Heart left ventricle (tissue), 16 donors: ENCODE measurements at regions not wholly inside any gene's neighbourhood (a gene's known extent, or its start where the extent isn't known, plus 50 kb on each side); places are given as distances from the start of the nearest gene placed in this dataset.

ENCODE experiments used
- ATAC-seq, 4 donors: fragments of 200-7000 bp; cut with Tn5 transposase; one replicate each; pipeline ENCODE4 v1.9.1; 2020 to 2022; ENCODE audit warnings: moderate library complexity in 4 of 4, mild to moderate bottlenecking in 3 of 4, moderate number of reproducible peaks in 1 of 4
- DNase-seq, 5 donors: peaks; one replicate each; pipeline ENCODE4 v3.0.0-alpha.2; 2020
- H3K27ac ChIP-seq, 12 donors: fragments of 200-600 bp; sonication (generic) in 4 of 12; one replicate each; pipeline versions ENCODE4 v1.5.0 to v1.8.0; 2016 to 2022; ENCODE audit warnings: mild to moderate bottlenecking in 2 of 12
- H3K27me3 ChIP-seq, 9 donors: fragments of 200-600 bp; sonication (generic) in 2 of 9; one replicate each; pipeline versions ENCODE4 v1.5.1 to v1.8.0; 2016 to 2022; ENCODE audit warnings: mild to moderate bottlenecking in 3 of 9
- H3K36me3 ChIP-seq, 9 donors: fragments of 200-600 bp; sonication (generic) in 2 of 9; one replicate each; pipeline versions ENCODE4 v1.5.0 to v1.8.0; 2018 to 2022; ENCODE audit warnings: mild to moderate bottlenecking in 2 of 9
- H3K4me1 ChIP-seq, 12 donors: fragments of 200-600 bp; sonication (generic) in 4 of 12; one replicate each; pipeline versions ENCODE4 v1.5.0 to v1.8.0; 2016 to 2022; ENCODE audit warnings: mild to moderate bottlenecking in 3 of 12
- H3K4me3 ChIP-seq, 12 donors: fragments of 200-600 bp; sonication (generic) in 4 of 12; one replicate each; pipeline versions ENCODE4 v1.5.0 to v1.8.0; 2017 to 2022; ENCODE audit warnings: mild to moderate bottlenecking in 9 of 12, moderate library complexity in 4 of 12
- H3K9me3 ChIP-seq, 12 donors: fragments of 200-600 bp; sonication (generic) in 4 of 12; one replicate each; pipeline versions ENCODE4 v1.5.0 to v1.8.0; 2016 to 2022; ENCODE audit warnings: mild to moderate bottlenecking in 1 of 12
- POLR2A ChIP-seq, 2 donors: fragments of 450-650 bp; IDR thresholded peaks; one replicate each; pipeline ENCODE4 v1.6.1; 2017; ENCODE audit warnings: antibody characterized with exemption in 2 of 2, mild to moderate bottlenecking in 2 of 2, moderate library complexity in 2 of 2
- WGBS, 4 donors: extraction: QIAGEN DNeasy Blood & Tissue Kit in 2 of 4; methylation state at CpG; one replicate each; pipeline versions ENCODE4 v1.1.5 to v1.1.7; 2013 to 2018; 5-methylcytosine and 5-hydroxymethylcytosine counted together
- intact Hi-C, 10 donors: fragments of 100-400 bp; cut with DNase I; formaldehyde crosslinking; loops; one replicate each; pipeline versions ENCODE4 v1.11.1 to v1.14.2; 2022
- TF ChIP-seq, protein P1 (sequence below), 12 donors: fragments of 200-600 bp; sonication (generic) in 4 of 12; IDR thresholded peaks; one replicate each; pipeline versions ENCODE4 v1.5.0 to v1.8.0; 2018 to 2022; ENCODE audit warnings: antibody characterized with exemption in 12 of 12, mild to moderate bottlenecking in 5 of 12
- donor health status: ischemic (EF 13 %, LVEDD 7.1; RV severe dilation, severe dysfunction).
- donor health status: healthy with polysubstance abuse.
- donor health status: DM: no; HTN: yes; CAD: no.
- donor health status: DM: no; HTN: no; CAD: no.
- donor health status: ischemic (EF 25% LVEDD 6.9; RV normal size, moderate dysfunction).
- donor health status: ischemic (EF 25% LVEDD 5.7; RV mildly dilated, moderate dysfunction).
- donor health status: healthy.
- donor health status: DM: yes; HTN: yes; CAD: no.
- donor health status: ischemic (EF 35%, LVEDD 5.7; RV mildly dilated, moderate dysfunction).
- donor health status: nonischemic (EF 11% LVEDD 7.7; RV severe dilation, severe dysfunction).
- donor health status: DM: yes; HTN: yes; CAD: no.
- donor health status: PGD.
- donor health status: ischemic (EF 29% LVEDD 5.4; RV normal size, mild dysfunction).
- donor health status: nonischemic (EF 23%, LVEDD 6.1; RV moderate dilation, normal function).

DNA sequence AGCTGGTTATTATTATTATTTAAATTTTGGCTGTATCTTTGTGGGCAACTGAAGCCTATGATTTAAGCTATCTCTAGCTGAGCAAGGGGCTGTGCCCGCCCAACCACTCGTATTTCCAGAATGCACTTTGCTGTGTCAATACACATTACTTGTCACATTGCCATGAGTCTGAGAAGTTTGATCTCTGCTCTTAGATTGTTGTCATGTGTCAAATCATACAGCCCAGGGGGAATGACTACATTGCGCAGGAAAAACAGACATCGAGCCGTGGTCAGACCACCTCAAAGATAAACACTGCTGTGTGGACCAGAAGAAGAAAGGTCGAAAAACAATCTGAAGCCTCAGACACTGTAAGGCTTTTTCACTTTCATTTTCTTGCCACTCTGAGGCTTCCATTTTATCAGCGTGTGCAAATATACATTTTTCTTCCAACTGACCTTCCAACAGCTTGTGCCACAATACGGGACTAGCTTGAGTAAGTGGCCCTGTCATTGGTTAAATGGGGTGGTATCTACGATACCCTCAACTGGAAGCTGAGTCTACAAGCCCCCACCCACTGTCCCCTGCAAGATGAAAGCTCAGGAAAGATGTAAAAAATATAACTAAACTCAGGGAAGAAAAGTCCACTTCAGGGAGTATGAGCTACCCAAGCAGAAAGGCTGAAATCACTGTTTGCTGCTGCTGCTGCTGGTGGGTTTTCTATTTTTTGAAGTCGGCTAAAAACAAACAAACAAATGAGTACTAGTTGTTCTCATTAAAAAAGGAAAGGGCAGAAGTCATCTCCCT, 603.0 kb downstream of the BNC2 start:
- no peak for DNase-seq
- intact Hi-C loops, result no loop called here
- Histone ChIP-seq H3K36me3 (no peaks in the 10 kb centered on the region), H3K4me3 (peak overlapping the region in 9 of 12 donors; percentile 14 to 53 (median 35)), H3K9me3 (no peaks in the 10 kb centered on the region), H3K27me3 (peaks cover 0 to 12% (median 0%) of the 10 kb centered on the region in 9 donors), H3K27ac (peak overlapping the region in 4 of 12 donors; percentile 26 to 52 (median 33)), H3K4me1 (peaks cover 0 to 4% (median 0%) of the 10 kb centered on the region in 12 donors)
- TF ChIP-seq POLR2A (IDR thresholded peaks at IDR 0.05), result no peak
- TF ChIP-seq, protein P1, sequence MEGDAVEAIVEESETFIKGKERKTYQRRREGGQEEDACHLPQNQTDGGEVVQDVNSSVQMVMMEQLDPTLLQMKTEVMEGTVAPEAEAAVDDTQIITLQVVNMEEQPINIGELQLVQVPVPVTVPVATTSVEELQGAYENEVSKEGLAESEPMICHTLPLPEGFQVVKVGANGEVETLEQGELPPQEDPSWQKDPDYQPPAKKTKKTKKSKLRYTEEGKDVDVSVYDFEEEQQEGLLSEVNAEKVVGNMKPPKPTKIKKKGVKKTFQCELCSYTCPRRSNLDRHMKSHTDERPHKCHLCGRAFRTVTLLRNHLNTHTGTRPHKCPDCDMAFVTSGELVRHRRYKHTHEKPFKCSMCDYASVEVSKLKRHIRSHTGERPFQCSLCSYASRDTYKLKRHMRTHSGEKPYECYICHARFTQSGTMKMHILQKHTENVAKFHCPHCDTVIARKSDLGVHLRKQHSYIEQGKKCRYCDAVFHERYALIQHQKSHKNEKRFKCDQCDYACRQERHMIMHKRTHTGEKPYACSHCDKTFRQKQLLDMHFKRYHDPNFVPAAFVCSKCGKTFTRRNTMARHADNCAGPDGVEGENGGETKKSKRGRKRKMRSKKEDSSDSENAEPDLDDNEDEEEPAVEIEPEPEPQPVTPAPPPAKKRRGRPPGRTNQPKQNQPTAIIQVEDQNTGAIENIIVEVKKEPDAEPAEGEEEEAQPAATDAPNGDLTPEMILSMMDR (IDR thresholded peaks at IDR 0.05), result no peak
- ATAC-seq, result peak in 2 of 4 donors; percentile 24 to 35
- WGBS, 4 donors, result 56 to 66% (median 61%) methylated on average over 10 of the region's 10 CpGs

DNA sequence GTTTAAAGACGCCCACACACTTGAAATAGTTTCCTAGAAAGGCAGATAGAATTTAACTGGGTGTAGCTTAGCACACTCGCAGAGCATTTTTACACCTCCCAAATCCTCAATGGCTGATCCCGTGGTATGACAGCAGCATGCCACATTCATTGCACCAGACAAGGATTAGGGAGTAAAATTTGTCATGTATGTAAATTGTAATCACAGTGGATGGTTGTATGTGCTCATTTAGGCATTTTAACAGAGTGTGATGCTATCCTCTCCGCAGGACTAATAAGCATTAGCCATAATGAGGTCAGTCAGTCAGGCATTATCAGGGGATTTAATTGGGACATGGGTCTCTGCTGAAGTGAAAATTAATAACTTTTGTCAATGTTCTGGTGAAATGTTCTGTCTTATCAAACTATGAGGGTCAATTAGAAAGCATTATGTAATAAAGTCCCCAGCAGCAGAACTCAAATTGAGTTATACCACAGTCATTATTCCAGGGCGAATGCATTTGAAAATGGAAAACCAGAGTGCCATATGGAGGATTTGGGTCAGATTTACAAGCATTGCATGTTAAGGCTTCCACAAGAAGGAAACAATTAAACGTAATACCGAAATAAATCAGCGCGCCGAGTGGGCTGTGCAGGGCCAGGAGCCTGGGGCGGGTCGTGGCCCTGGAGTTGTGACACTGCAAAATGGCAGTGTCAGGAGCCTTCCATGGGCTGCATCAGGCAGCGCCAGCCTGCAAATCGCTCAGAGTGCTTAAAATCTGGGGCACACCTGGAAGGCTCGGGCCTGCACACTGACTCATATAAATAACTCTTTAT, 602.2 kb downstream of the BNC2 start:
- H3K4me1 ChIP-seq, result peaks cover 0 to 4% (median 0%) of the 10 kb centered on the region in 12 donors
- DNase-seq (no peak), ATAC-seq (peak in 1 of 4 donors; percentile 44)
- peak overlapping the region in 5 of 12 donors; percentile 18 to 53 (median 39) for H3K4me3 ChIP-seq
- H3K9me3 ChIP-seq, result no peaks in the 10 kb centered on the region
- H3K27ac ChIP-seq, result peak overlapping the region in 2 of 12 donors; percentile 39 to 52
- no peaks in the 10 kb centered on the region for H3K36me3 ChIP-seq
- TF ChIP-seq POLR2A (IDR thresholded peaks at IDR 0.05), result no peak
- TF ChIP-seq, protein P1 (IDR thresholded peaks at IDR 0.05), result no peak
- H3K27me3 ChIP-seq, result peaks cover 0 to 6% (median 0%) of the 10 kb centered on the region in 9 donors
- intact Hi-C loops, result no loop called here
- WGBS, 4 donors, result 85 to 89% (median 89%) methylated on average over 15 of the region's 15 CpGs

DNA sequence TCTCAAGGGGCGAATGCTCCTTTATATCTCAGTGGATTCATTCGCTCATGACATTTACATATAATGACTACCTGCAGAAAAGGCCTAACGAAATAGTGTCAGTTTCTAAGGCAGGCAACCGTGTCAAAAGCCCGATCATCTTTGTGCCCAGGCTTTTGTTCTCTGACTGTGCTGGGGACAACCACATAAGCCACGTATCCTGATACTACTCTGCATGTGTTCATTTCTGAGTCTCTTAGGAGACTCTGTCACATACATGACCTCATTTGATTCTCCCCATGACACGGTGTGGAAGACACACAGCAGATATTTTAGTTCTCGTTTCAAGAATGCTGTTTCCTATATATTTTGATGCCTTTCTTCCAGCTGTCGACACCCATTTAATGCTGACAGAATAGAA, 598.5 kb downstream of the BNC2 start:
- intact Hi-C loops, result no loop called here
- H3K4me1 ChIP-seq, result peaks cover 0 to 4% (median 0%) of the 10 kb centered on the region in 12 donors
- H3K36me3 ChIP-seq, result no peaks in the 10 kb centered on the region
- 74 to 82% (median 77%) methylated on average over 9 of the region's 9 CpGs for WGBS, 4 donors
- ATAC-seq (no peak), DNase-seq (no peak)
- H3K9me3 ChIP-seq, result no peaks in the 10 kb centered on the region
- no peak for TF ChIP-seq POLR2A (IDR thresholded peaks at IDR 0.05)
- TF ChIP-seq, protein P1 (IDR thresholded peaks at IDR 0.05), result no peak
- no peak overlapping the region for H3K4me3 ChIP-seq
- H3K27me3 ChIP-seq, result no peaks in the 10 kb centered on the region
- no peak overlapping the region for H3K27ac ChIP-seq

DNA sequence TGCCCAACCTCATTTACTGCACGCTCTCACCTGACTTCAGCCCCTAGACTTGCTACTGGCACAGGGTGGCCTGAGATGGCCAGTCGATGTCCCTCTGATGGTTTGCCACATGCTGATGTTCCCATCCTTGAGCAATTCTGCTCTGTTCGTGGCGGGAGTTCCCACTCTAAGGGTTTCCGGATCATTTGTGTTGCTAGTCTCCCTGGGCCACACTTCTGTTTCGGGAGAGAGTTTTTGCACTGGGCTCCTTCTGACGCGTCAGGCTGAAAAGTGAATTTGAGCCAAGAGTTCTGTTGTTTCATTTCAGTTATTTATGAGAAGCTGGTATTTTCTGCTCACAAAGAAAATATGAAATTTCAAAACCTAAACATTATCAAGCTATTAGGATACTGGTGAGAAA, 597.7 kb downstream of the BNC2 start:
- Histone ChIP-seq H3K4me1 (peaks cover 0 to 4% (median 0%) of the 10 kb centered on the region in 12 donors), H3K27ac (no peak overlapping the region), H3K27me3 (no peaks in the 10 kb centered on the region), H3K4me3 (no peak overlapping the region), H3K36me3 (no peaks in the 10 kb centered on the region), H3K9me3 (no peaks in the 10 kb centered on the region)
- intact Hi-C loops, result no loop called here
- ATAC-seq (no peak), DNase-seq (no peak)
- WGBS, 4 donors, result 81 to 87% (median 86%) methylated on average over 8 of the region's 8 CpGs
- TF ChIP-seq POLR2A (IDR thresholded peaks at IDR 0.05), result no peak
- TF ChIP-seq, protein P1 (IDR thresholded peaks at IDR 0.05), result no peak
